ENCODE measurements at regions not wholly inside any gene's neighbourhood (a gene's known extent, or its start where the extent isn't known, plus 50 kb on each side); places are given as distances from the start of the nearest gene placed in this dataset.

GRCh38 chr1:25103164-25103795 is 129.0 kb downstream of the SYF2 start:
- DNase-seq (ENCODE audit: low spot score) = no peak

- DNase-seq (ENCODE audit: low spot score) = no peak
Measured at GRCh38 chr1:25100151-25100833, 132.0 kb downstream of the SYF2 start.

GRCh38 chr1:25099343-25099951 is 132.9 kb downstream of the SYF2 start:
- DNase-seq (ENCODE audit: low spot score) = peak; percentile 50

DNA sequence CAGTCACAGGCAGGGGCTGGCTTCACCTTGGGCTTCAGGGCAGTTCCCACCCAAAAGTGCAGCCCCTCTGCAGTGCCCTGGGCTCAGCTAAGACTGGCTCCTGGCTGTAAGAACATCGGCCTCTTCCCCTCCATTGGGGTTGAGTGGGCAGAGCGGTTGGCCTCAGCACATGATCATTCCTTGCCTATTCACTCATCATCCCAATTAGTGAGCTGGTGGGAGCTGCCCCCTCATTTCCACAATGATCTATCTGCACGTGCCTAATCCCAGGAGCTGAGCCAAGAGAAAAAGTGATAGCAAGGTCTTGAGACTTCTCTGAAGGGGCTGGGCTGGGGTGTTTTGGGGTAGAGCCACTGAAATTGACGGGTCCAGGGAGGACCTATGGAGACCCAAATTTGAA is 133.6 kb downstream of the SYF2 start:
- no peak for DNase-seq (ENCODE audit: low spot score)

DNA sequence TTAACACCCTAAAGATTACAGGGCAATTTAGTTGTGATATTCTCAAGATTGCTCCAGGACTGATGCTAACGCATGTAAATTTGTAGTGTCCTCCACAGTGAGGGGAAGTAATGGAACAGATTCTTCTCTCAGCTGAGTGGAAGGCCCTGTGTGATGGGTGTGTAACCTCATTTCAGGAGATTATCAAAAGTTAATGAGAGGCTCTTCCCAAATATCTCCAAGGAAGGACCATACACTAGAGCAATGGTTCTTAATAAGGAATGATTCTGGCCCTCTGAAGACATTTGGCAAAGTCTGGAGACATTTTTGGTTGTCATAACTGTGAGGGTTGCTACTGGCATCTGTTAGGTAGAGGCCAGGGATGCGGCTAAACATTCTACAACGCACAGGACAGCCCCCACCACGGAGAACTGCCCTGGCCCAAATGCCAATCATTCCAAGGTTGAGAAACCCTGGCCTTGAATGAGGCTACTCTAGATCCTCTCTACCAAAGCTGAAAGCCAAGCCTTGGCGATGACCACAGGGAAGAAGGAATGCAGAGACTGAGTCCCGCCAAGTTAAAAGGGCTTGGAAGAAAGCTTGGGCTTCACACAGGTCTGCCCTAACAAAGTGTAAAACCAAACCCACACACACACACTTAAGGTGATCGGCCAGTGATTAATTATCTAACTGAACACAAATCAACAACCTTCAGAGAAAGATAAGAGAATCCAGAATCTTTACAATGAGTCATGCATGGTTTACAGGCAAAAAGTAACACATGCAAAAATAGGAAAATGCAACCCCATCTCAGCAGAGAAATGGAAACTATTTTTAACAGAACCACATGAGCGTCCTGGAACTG is 135.8 kb downstream of the SYF2 start:
- no peak for DNase-seq (ENCODE audit: low spot score)

DNA sequence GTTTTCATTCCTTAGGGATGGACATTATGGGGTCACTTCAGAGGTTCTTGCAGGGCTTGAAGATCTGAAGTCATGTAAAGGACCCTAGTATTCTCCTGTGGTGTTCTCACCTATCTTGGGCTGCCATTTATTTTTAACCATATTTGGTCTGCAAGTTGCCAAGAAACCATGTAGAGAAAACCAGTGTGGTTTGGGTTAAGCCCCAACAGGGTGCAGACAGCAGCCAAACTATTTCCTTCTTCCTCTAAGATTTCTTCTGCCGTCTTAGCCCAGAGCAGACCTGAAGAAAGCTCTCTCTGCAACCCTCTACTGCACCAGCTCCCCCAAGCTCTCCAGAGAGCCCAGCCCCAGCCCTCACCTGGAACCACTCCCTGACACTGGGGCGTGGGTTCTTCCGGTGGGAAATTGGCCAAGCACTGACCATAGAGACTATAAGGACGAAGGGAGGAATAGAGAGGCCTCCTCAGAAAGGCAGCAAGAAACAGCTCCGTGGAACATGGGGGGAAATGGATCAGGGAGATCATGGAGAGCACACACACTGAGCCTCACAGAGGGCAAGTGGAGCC is 136.6 kb downstream of the SYF2 start:
- DNase-seq (ENCODE audit: low spot score) = peak; percentile 39

GRCh38 chr1:25094995-25095394 is 137.3 kb downstream of the SYF2 start:
- no peak for DNase-seq (ENCODE audit: low spot score)

- DNase-seq (ENCODE audit: low spot score) = no peak
Measured at GRCh38 chr1:25094229-25094628, 138.1 kb downstream of the SYF2 start.

GRCh38 chr1:25091658-25092057 is 140.6 kb downstream of the SYF2 start:
- no peak for DNase-seq (ENCODE audit: low spot score)

GRCh38 chr1:25090707-25091422 is 141.4 kb downstream of the SYF2 start:
- DNase-seq (ENCODE audit: low spot score) = no peak

DNA sequence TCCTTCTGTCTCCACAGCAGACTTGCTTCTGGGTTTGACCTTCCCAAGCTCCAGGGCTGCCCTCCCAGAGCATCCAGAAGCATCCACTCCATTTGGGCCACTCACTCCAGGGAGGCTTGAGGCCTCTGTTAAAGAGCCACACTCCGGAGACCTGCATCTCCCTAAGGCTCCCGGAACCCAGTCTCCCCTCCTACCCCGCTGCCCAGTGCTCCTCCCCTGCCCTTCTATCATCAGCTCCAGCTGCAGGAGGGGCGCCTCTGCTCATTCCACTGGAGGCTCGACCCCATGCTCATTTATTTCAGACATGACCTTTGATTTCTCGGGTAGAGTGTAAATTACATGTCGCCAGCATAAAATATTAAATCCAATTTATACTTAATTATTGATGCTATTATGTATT is 142.5 kb downstream of the SYF2 start:
- no peak for DNase-seq (ENCODE audit: low spot score)

DNA sequence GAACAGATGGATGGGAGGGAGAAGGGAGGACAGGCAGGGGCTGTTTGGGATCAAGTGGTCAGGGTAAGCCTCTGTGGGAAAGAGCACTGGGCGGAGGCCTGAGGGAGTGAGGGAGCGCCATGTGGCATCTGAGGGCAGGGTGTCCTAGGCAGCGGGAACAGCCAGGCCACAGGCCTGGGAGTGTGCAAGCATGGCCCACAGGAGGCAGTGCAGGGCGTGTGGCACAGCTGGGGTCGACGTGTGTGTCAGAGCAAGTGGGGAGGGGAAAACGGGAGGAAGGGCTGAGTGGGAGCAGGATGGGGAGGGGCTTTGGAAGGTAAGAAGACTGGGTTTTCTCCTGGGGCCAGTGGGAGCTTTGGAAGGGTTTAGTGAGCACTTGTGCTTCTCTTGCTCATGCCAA is 143.4 kb downstream of the SYF2 start:
- no peak for DNase-seq (ENCODE audit: low spot score)

DNA sequence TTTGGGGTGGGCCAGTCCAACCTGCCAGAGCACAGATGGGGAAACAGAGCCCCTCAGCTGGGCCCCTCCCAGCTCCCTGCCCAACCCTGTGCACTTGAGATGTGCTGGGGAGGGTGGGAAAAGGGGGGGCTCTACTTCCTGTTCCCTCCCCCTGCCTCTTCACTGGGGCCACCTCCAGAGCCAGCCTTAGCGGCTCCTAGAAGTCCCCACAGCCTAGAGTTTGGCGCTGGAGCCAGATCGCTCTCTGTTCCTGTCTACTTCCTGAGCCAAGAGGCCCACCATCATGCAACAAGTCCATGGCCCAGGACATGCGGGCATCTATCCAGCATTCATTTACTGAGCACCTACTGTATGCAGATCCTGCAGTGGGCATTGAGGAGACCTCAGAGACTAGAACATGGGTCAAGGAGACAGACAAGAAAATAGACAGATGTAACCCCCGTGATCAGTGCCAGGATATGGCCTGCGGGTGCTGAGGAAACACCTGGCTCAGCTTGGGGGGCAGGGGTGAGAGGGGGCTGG is 144.1 kb downstream of the SYF2 start:
- DNase-seq (ENCODE audit: low spot score) = no peak

DNA sequence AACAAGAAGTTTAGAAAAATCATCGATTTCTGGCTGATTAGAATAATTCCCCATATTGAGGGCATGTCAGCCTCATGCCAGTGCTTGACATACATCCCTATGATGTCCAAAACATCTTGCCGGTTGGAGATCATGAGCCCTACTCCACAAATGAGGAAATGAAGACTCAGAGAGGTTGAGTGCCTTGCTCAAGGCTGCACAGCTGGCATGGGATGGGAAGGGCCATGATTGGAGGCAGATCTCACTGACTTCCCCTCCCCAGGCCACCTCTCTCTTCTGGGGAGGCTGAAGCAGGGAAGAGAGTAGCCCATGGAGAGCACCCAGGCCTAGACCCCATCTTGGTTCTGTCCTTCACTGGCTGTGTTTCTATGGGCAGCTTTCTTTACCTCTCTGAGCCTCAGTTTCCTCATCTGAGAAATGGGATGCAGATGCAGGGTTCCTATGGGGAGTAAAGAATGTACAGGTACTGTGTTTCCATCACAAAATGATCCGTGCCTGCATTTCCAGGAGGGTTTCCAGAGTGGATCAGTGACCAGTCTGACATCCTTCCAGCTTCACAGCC is 145.7 kb downstream of the SYF2 start:
- no peak for DNase-seq (ENCODE audit: low spot score)

GRCh38 chr1:25084407-25084806 is 147.9 kb downstream of the SYF2 start:
- no peak for DNase-seq (ENCODE audit: low spot score)

DNA sequence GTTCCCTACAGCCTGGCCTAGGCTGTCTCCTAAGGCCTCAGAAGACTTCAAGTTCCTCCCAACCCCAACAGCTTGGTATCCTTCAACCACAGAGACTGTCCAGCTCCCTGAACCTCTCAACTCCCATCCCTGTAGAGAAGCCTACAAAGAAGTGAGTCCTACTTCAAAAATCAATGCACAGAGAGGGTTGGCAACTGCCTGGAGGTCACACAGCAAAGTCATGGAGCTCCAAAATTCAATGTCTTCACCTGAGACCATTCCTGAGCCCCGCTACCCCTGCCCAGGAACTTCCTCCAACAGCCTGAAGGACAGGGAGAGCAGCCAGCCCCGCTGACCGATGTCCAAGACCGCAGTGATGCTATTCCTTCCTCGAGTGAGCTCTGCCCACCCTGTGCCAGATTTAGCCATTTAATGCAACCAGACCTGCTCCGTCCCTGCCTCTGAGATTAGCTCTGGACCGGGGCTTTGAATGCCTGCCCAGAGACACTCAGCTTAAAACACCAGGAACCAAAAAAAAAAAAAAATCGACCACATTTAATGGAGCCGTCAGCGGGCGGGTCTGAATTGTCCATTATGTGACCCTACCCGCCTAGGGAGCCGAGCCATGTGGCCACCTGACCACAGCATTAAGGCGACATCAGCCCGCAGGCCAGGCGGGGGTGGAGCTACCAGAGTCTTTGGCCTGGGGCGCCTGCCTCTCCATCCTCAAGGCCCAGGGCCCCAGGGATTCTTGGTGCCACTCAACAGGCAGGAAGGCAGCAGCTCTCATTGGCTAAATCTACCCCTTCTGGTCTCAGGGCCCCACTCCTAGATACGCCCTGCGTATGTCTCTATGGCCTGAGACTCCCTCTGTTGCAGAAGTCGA is 148.6 kb downstream of the SYF2 start:
- DNase-seq (ENCODE audit: low spot score) = no peak

GRCh38 chr1:25082995-25083394 is 149.3 kb downstream of the SYF2 start:
- DNase-seq (ENCODE audit: low spot score) = no peak

DNA sequence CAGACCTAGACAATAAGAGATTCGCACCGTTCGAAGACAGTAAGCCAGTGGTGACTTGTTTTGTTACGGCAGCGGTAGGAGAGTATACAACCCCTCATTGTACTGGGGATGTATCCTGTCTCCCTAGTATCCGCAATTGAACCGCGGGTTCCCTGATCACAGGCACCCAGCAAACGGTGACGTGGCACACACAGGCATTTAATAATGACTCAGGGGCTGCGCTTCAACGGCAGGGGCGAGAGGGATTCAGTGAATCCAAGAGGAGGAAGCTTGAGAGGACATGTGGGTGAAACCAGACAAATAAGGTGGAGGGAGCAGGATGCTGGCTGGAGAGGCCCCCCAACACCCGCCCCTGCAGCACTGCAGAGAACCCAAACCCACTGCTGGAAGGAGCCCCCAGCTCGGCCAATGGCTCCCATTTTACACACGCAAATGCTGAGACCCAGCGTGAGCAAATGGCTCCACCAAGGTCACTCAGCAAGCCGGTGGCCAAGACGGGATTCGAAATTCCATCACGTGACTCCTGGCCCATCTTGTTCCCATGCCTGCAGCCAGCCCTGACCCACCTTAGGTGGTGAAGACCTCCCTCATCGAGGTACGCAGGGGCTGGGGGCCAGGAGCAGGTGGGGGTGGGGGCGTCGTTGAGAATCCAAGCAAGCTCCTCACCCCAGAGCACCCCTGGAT is 149.9 kb downstream of the SYF2 start:
- DNase-seq (ENCODE audit: low spot score) = no peak

DNA sequence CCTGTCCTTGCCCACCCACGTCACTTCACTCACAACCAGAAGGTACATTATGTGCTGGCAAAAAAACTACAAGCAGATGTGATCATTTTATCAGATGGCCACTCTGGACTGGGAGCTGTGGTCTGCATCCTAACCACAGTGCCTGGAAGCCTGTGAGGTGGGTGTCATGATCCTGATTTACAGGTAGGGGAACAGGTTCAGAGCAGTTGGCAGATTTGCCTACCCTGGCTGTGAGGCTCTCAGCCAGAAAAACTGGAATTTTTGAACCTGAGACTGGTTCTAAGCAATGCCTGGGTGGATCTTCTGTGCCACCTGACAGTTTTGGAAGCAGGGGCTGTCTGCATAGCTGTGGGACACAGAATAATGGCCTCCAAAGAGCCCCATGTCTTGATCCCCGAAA is 150.8 kb downstream of the SYF2 start:
- no peak for DNase-seq (ENCODE audit: low spot score)

All from CD4-positive, alpha-beta T cell treated with Interleukin-2 at 100 ng/mL for 4 hours (primary cell).